Tibial nerve (tissue), 3 donors: ENCODE measurements at regions not wholly inside any gene's neighbourhood (a gene's known extent, or its start where the extent isn't known, plus 50 kb on each side); places are given as distances from the start of the nearest gene placed in this dataset.

Source experiments
- POLR2A ChIP-seq, 2 donors: fragments of 450-650 bp; IDR thresholded peaks; one replicate each; pipeline ENCODE4 v1.6.1; 2017; ENCODE audit warnings: antibody characterized with exemption in 2 of 2, mild to moderate bottlenecking in 2 of 2, moderate library complexity in 2 of 2
- TF ChIP-seq, protein P1 (sequence below), 5 experiments: fragments of 200-600 bp in 3 of 5; fragments of 450-650 bp in 2 of 5; sonication (generic) in 3 of 5; IDR thresholded peaks; one replicate each; pipeline ENCODE4 v1.5.1; 2016 to 2019; ENCODE audit warnings: antibody characterized with exemption in 5 of 5, mild to moderate bottlenecking in 3 of 5, moderate library complexity in 2 of 5

GRCh38 chr9:13919401-13919800, 394.5 kb downstream of the NFIB start:
- TF ChIP-seq, protein P1, sequence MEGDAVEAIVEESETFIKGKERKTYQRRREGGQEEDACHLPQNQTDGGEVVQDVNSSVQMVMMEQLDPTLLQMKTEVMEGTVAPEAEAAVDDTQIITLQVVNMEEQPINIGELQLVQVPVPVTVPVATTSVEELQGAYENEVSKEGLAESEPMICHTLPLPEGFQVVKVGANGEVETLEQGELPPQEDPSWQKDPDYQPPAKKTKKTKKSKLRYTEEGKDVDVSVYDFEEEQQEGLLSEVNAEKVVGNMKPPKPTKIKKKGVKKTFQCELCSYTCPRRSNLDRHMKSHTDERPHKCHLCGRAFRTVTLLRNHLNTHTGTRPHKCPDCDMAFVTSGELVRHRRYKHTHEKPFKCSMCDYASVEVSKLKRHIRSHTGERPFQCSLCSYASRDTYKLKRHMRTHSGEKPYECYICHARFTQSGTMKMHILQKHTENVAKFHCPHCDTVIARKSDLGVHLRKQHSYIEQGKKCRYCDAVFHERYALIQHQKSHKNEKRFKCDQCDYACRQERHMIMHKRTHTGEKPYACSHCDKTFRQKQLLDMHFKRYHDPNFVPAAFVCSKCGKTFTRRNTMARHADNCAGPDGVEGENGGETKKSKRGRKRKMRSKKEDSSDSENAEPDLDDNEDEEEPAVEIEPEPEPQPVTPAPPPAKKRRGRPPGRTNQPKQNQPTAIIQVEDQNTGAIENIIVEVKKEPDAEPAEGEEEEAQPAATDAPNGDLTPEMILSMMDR (IDR thresholded peaks at IDR 0.05) = no peak
- no peak for TF ChIP-seq POLR2A (IDR thresholded peaks at IDR 0.05)
